Naive thymus-derived CD4-positive, alpha-beta T cell (primary cell): ENCODE measurements at regions not wholly inside any gene's neighbourhood (a gene's known extent, or its start where the extent isn't known, plus 50 kb on each side); places are given as distances from the start of the nearest gene placed in this dataset.

Experiments
- ATAC-seq: fragments of 150-1000 bp; cut with Tn5 transposase; 2 replicates; pipeline ENCODE4 v1.10.0; 2021; ENCODE audit warnings: mild to moderate bottlenecking, moderate library complexity
- CTCF ChIA-PET: fragments of 350-600 bp; sonication (Branson Sonifier 250); formaldehyde crosslinking; loops from one replicate; lab custom pipeline; 2021; ENCODE audit warnings: antibody characterized with exemption; lab: Charles Lee
- POLR2A ChIA-PET: fragments of 350-600 bp; sonication (Branson Sonifier 250); formaldehyde crosslinking; loops from one replicate; lab custom pipeline; 2021; ENCODE audit warnings: antibody characterized with exemption, inconsistent platforms; lab: Charles Lee
- DNase-seq, 9 donors: peaks; one replicate each; pipeline versions ENCODE4 v3.0.0 to v3.0.0-alpha.2; 2020 to 2022; ENCODE audit warnings: mixed read lengths in 1 of 9
- H3K27ac ChIP-seq: one replicate; pipeline ENCODE4 v1.7.0; 2013; ENCODE audit warnings: mild to moderate bottlenecking, low read depth, low read length, moderate library complexity
- H3K27me3 ChIP-seq, 2 donors: one replicate each; pipeline ENCODE4 v1.7.0; 2013; ENCODE audit warnings: low read length in 2 of 2, mild to moderate bottlenecking in 2 of 2, moderate library complexity in 2 of 2; ENCODE audit not compliant: control insufficient read depth in 2 of 2, insufficient read depth in 2 of 2
- H3K36me3 ChIP-seq, 3 experiments: 1 replicate in 2 of 3; 2 replicates in 1 of 3; pipeline ENCODE4 v1.7.0; 2013; ENCODE audit warnings: low read length in 3 of 3, mild to moderate bottlenecking in 3 of 3, moderate library complexity in 1 of 3; ENCODE audit not compliant: insufficient read depth in 3 of 3, control insufficient read depth in 2 of 3
- H3K4me1 ChIP-seq, 2 donors: one replicate each; pipeline ENCODE4 v1.7.0; 2013; ENCODE audit warnings: low read length in 2 of 2, mild to moderate bottlenecking in 2 of 2, moderate library complexity in 1 of 2; ENCODE audit not compliant: control insufficient read depth in 2 of 2, insufficient read depth in 2 of 2
- H3K4me3 ChIP-seq: 2 replicates; pipeline ENCODE4 v1.7.0; 2013; ENCODE audit warnings: mild to moderate bottlenecking, low read length
- H3K9me3 ChIP-seq, 3 experiments: 1 replicate in 2 of 3; 2 replicates in 1 of 3; pipeline ENCODE4 v1.7.0; 2013; ENCODE audit warnings: low read length in 3 of 3; ENCODE audit not compliant: control insufficient read depth in 2 of 3
- H3K27ac Mint-ChIP-seq, 9 donors: one replicate each; pipeline ENCODE4 v1.8.0; 2020 to 2022; ENCODE audit warnings: mixed read lengths in 9 of 9, mild to moderate bottlenecking in 8 of 9, moderate library complexity in 5 of 9, inconsistent platforms in 2 of 9
- H3K27me3 Mint-ChIP-seq, 5 donors: one replicate each; pipeline ENCODE4 v1.8.0; 2021 to 2022; ENCODE audit warnings: mixed read lengths in 5 of 5, mild to moderate bottlenecking in 1 of 5
- H3K36me3 Mint-ChIP-seq, 5 donors: one replicate each; pipeline ENCODE4 v1.8.0; 2020 to 2022; ENCODE audit warnings: mixed read lengths in 5 of 5, mild to moderate bottlenecking in 3 of 5, inconsistent platforms in 1 of 5
- H3K4me1 Mint-ChIP-seq, 7 donors: one replicate each; pipeline ENCODE4 v1.8.0; 2020 to 2022; ENCODE audit warnings: mixed read lengths in 7 of 7, mild to moderate bottlenecking in 3 of 7, inconsistent platforms in 1 of 7
- H3K4me3 Mint-ChIP-seq, 10 donors: one replicate each; pipeline ENCODE4 v1.8.0; 2020 to 2022; ENCODE audit warnings: mild to moderate bottlenecking in 10 of 10, mixed read lengths in 10 of 10, moderate library complexity in 6 of 10, inconsistent platforms in 2 of 10
- H3K9me3 Mint-ChIP-seq, 11 donors: one replicate each; pipeline ENCODE4 v1.8.0; 2020 to 2022; ENCODE audit warnings: mixed read lengths in 11 of 11, mild to moderate bottlenecking in 4 of 11, inconsistent platforms in 1 of 11, moderate library complexity in 1 of 11
- intact Hi-C, 2 donors: fragments of 100-400 bp; cut with micrococcal nuclease; formaldehyde crosslinking; loops; one replicate each; pipeline ENCODE4 v1.15.1; 2023

DNA sequence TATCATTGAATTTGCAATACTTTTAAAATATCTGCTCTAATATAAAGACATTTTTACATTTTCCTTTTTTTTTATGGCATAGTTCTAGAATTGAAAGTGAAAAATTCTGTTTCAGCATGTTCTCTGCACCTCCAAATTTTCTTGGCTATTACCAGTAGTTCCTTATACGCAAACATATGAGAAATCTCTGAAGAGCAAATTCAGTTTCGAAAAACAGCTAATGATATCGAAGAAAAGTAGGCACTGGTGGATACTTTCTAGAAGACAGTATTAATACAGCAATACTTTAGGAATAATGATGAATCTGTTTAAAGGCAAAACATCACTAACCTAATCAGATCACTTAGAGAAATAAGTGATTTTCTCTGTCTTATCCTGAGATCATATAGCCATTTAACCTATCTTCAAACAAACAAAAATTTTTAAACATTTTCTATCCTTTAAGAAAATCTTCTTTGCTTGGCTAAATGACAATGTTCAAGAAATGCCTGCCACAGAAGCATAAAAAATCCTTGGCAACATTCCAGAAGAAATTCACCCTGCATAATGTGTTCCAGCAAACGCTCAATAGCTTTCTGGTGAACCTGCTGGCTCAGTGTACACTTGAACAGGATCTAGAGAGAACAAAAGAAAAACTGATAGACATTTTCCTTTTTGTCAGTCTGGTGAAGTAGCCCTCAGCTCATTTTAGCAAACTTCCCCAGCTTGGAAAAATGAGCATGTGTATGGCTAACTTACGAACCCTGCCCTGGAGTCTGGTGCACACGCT lies 51.2 kb upstream of the KLF3 start:
- Histone ChIP-seq H3K4me3 (no peak overlapping the region), H3K27me3 (no peaks in the 10 kb centered on the region), H3K36me3 (no peaks in the 10 kb centered on the region), H3K9me3 (no peaks in the 10 kb centered on the region), H3K27ac (no peak overlapping the region), H3K4me1 (peaks cover 0 to 18% of the 10 kb centered on the region in 2 donors)
- no peak overlapping the region for H3K4me3 Mint-ChIP-seq
- no peak for ATAC-seq
- ChIA-PET CTCF (interaction anchor here (0.6 to 1.0 kb wide), 4 partner anchors 33 to 119 kb away, joined by 3 read pairs; no protein-coding TSS in a partner anchor), POLR2A (interaction anchor here (1.3 to 1.6 kb wide), 3 partner anchors 9 to 53 kb away, joined by 3 to 4 read pairs (median 4); no protein-coding TSS in a partner anchor)
- peaks cover 0 to 3% (median 0%) of the 10 kb centered on the region in 5 donors for H3K36me3 Mint-ChIP-seq
- no peak for DNase-seq
- no peaks in the 10 kb centered on the region for H3K9me3 Mint-ChIP-seq
- intact Hi-C loops, result no loop called here
- no peak overlapping the region for H3K27ac Mint-ChIP-seq
- H3K4me1 Mint-ChIP-seq, result peaks cover 8 to 56% (median 26%) of the 10 kb centered on the region in 7 donors
- peaks cover 0 to 4% (median 0%) of the 10 kb centered on the region in 5 donors for H3K27me3 Mint-ChIP-seq
